ENCODE measurements at regions not wholly inside any gene's neighbourhood (a gene's known extent, or its start where the extent isn't known, plus 50 kb on each side); places are given as distances from the start of the nearest gene placed in this dataset.

DNA sequence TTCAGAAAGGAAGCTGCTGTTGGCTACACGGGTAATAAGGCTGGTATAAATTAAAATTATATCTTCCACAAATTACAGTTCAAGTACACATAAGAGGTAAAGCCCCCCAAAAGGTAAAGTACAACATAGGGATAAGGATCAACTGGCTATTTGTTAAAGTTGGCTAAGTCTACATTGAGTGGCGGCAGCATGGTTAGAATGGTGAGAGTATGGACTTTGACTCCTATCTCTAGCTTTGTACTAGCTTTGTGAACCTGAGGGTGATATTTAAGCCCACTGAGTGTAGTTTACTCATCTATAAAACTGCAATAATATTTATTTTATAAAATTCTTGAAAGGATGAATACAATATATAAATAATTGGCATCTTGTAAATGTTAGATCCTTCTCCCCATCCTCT is 542.8 kb downstream of the DSC3 start:
- Mint-ChIP-seq H3K4me1 (ENCODE audit: low read depth, unreplicated experiment) (no peaks in the 10 kb centered on the region), H3K27me3 (ENCODE audit: insufficient read depth, unreplicated experiment) (no peaks in the 10 kb centered on the region), H3K4me3 (ENCODE audit: unreplicated experiment) (no peak overlapping the region), H3K9me3 (ENCODE audit: unreplicated experiment) (no peaks in the 10 kb centered on the region), H3K36me3 (ENCODE audit: insufficient read depth, unreplicated experiment) (no peaks in the 10 kb centered on the region), H3K27ac (ENCODE audit: unreplicated experiment) (no peak overlapping the region)
- DNase-seq: no peak
- ChIA-PET POLR2A (no interaction called here), CTCF (no interaction called here)
- intact Hi-C loops (cut with micrococcal nuclease; ENCODE audit: unreplicated experiment): no loop called here
- BruUV-seq (replicated peaks): no TSS peak
- Histone ChIP-seq H3K4me3 (ENCODE audit: low read depth, low read length) (no peak overlapping the region), H3K27me3 (replicated peaks; ENCODE audit: control insufficient read depth, insufficient read depth, low read length) (no peaks in the 10 kb centered on the region), H3K9me3 (no peaks in the 10 kb centered on the region), H3K4me1 (no peaks in the 10 kb centered on the region), H3K36me3 (ENCODE audit: control insufficient read depth, insufficient read depth, low read length) (no peaks in the 10 kb centered on the region)
- TF ChIP-seq, protein P1, sequence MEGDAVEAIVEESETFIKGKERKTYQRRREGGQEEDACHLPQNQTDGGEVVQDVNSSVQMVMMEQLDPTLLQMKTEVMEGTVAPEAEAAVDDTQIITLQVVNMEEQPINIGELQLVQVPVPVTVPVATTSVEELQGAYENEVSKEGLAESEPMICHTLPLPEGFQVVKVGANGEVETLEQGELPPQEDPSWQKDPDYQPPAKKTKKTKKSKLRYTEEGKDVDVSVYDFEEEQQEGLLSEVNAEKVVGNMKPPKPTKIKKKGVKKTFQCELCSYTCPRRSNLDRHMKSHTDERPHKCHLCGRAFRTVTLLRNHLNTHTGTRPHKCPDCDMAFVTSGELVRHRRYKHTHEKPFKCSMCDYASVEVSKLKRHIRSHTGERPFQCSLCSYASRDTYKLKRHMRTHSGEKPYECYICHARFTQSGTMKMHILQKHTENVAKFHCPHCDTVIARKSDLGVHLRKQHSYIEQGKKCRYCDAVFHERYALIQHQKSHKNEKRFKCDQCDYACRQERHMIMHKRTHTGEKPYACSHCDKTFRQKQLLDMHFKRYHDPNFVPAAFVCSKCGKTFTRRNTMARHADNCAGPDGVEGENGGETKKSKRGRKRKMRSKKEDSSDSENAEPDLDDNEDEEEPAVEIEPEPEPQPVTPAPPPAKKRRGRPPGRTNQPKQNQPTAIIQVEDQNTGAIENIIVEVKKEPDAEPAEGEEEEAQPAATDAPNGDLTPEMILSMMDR (IDR thresholded peaks at IDR 0.05; ENCODE audit: insufficient read depth in 1 of 2, low read depth in 1 of 2, low read length in 1 of 2, severe bottlenecking in 1 of 2, unreplicated experiment in 1 of 2): no peak

DNA sequence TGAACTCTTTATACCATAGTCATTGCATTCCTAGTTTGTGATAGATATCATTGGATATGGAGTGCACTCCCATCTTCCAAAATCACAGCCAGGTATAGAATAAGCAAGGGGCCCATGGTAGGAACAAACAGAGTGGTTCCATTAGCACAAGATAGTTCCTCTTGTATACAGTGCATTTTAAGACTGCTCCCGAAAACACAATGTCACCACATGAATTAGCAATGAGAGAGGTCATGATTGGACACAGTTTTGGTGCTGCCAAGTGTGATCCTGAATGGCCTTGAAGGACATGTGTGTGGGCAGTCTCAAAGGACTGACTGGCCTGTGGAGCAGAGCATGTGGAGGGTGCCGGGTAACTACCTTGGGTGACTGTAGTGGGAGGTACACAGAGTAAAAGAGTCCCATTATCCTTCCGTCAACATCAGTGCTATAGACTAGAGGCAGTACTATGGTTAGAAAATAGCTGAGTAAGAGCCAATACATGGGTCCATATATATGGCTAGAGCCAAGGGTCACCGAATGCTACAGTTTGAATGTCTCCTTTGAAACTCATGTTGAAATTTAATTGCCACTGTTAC is 549.9 kb downstream of the DSC3 start:
- Mint-ChIP-seq H3K9me3 (ENCODE audit: unreplicated experiment) (no peaks in the 10 kb centered on the region), H3K27me3 (ENCODE audit: insufficient read depth, unreplicated experiment) (no peaks in the 10 kb centered on the region), H3K4me1 (ENCODE audit: low read depth, unreplicated experiment) (no peaks in the 10 kb centered on the region), H3K4me3 (ENCODE audit: unreplicated experiment) (no peak overlapping the region), H3K27ac (ENCODE audit: unreplicated experiment) (no peak overlapping the region), H3K36me3 (ENCODE audit: insufficient read depth, unreplicated experiment) (no peaks in the 10 kb centered on the region)
- no peak overlapping the region for H3K4me3 ChIP-seq (ENCODE audit: low read depth, low read length)
- H3K9me3 ChIP-seq: no peaks in the 10 kb centered on the region
- H3K4me1 ChIP-seq: no peaks in the 10 kb centered on the region
- TF ChIP-seq, protein P1 (IDR thresholded peaks at IDR 0.05; ENCODE audit: insufficient read depth in 1 of 2, low read depth in 1 of 2, low read length in 1 of 2, severe bottlenecking in 1 of 2, unreplicated experiment in 1 of 2): no peak
- H3K36me3 ChIP-seq (ENCODE audit: control insufficient read depth, insufficient read depth, low read length): no peaks in the 10 kb centered on the region
- BruUV-seq (replicated peaks): no TSS peak
- CTCF ChIA-PET: no interaction called here
- no peak for DNase-seq
- intact Hi-C loops (cut with micrococcal nuclease; ENCODE audit: unreplicated experiment): no loop called here
- POLR2A ChIA-PET: no interaction called here
- H3K27me3 ChIP-seq (replicated peaks; ENCODE audit: control insufficient read depth, insufficient read depth, low read length): no peaks in the 10 kb centered on the region

DNA sequence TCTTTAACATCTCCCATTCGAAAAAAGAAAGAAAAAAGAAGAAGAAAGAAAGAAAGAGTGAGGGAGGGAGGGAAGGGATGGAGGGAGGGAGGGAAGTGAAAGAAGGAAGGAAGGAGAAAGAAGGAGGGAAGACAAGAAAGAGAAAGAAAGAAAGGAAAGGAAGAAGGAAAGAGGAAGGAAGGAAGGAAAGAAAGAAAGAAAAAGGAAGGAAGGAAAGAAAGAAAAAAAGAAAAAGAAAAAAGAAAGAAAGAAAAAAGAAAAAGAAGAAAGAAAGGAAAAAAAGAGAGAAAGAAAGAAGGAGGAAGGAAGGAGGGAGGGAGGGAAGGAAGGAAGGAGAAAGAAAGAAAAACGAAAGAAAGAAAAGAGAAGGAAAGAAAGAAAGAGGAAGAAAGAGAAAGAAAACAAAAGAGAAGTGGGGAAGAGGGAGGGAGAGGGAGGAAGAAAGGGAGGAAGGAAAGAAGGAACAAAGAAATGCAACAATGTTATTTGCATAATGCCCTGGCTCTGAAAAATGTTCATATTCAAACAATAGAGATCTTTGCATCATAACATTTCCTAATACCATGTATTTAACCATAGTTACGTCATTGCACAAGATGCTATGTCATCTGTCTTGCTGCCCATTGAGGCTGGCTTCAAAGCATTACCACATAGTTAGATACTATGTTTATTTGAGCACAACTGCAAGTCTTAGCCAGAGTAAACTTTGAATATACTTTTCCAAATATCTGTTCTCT is 550.6 kb downstream of the DSC3 start:
- CTCF ChIA-PET: no interaction called here
- DNase-seq: no peak
- Histone ChIP-seq H3K9me3 (no peaks in the 10 kb centered on the region), H3K4me1 (no peaks in the 10 kb centered on the region), H3K4me3 (ENCODE audit: low read depth, low read length) (no peak overlapping the region), H3K27me3 (replicated peaks; ENCODE audit: control insufficient read depth, insufficient read depth, low read length) (no peaks in the 10 kb centered on the region), H3K36me3 (ENCODE audit: control insufficient read depth, insufficient read depth, low read length) (no peaks in the 10 kb centered on the region)
- Mint-ChIP-seq H3K9me3 (ENCODE audit: unreplicated experiment) (no peaks in the 10 kb centered on the region), H3K36me3 (ENCODE audit: insufficient read depth, unreplicated experiment) (no peaks in the 10 kb centered on the region), H3K27ac (ENCODE audit: unreplicated experiment) (no peak overlapping the region), H3K4me1 (ENCODE audit: low read depth, unreplicated experiment) (no peaks in the 10 kb centered on the region), H3K27me3 (ENCODE audit: insufficient read depth, unreplicated experiment) (no peaks in the 10 kb centered on the region), H3K4me3 (ENCODE audit: unreplicated experiment) (no peak overlapping the region)
- TF ChIP-seq, protein P1 (IDR thresholded peaks at IDR 0.05; ENCODE audit: insufficient read depth in 1 of 2, low read depth in 1 of 2, low read length in 1 of 2, severe bottlenecking in 1 of 2, unreplicated experiment in 1 of 2): no peak
- intact Hi-C loops (cut with micrococcal nuclease; ENCODE audit: unreplicated experiment): no loop called here
- POLR2A ChIA-PET: no interaction called here
- no TSS peak for BruUV-seq (replicated peaks)
